ENCODE measurements at regions not wholly inside any gene's neighbourhood (a gene's known extent, or its start where the extent isn't known, plus 50 kb on each side); places are given as distances from the start of the nearest gene placed in this dataset.

DNA sequence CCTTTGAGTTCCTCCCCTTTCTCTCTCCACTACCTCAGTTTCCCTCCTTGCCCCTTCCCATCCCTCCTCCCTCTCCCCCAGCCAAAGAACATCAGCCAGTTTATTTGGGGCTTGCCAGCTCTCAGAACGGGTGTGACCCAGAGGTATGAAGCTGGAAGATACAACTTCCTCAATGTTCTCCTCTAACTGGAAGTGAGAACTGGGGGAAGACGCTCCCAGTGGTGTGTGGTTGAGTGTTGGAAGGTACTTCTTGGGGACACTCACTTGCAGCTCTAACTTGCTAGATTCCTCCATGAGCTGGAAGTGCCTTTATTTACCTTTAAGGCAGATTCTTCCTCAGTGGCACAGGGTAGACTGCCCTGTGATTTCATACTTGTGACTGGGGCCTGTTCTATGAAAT is 110.5 kb upstream of the HABP2 start:
- no peak overlapping the region for H3K4me3 ChIP-seq (replicated peaks in 1 of 2; ENCODE audit: low read depth in 1 of 2, low read length in 2 of 2)
- no TSS peak for BruUV-seq (replicated peaks)

DNA sequence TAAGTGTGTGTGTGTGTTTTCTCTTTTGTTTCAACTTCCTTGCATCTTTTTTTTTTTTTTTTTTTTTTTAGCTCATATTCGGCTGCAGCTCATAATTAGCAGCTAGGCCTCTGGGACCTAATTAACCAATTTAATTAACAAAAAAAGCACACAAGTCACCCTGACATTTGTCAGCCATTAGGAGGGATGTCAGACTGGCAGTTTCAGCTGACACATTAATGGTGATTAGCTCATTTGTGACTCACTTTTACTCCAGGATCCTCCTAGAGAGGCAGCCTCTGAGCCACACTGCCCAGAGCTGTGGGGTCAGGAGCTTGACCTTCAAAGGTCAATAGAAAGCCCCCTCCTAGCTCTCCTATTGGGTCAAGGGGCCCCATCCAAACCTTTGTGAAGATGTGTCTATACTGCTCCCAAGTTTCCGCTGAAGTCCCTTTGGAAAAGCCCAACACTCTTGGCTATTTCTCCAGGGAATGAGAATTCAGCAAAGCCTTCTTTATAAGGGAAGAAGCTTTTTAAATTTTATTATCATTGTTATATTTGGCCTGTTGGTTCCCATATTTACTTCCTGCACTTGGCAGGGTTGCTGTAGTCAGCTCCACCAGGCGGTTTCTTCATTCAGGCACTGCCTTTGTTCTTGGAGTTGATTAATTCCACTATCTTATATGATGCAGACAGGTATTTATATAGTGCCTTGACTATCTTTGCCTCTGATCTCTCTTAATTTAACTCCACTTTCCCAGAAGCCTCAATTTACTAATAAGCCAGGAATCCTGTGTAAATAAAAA is 109.5 kb upstream of the HABP2 start:
- ChIA-PET CTCF (interaction anchor here (0.7 to 0.8 kb wide), 2 partner anchors 9 to 58 kb away, joined by 3 read pairs; no protein-coding TSS in a partner anchor), POLR2A (no interaction called here), RAD21 (ENCODE audit: low non-redundant PET in 1 of 2, low total read pairs in 2 of 2, uncharacterized antibody in 2 of 2, unreplicated experiment in 2 of 2) (no interaction called here)
- Histone ChIP-seq H4K20me1 (ENCODE audit: insufficient read depth) (no peaks in the 10 kb centered on the region), H3K36me3 (ENCODE audit: control insufficient read depth in 1 of 2, insufficient read depth in 2 of 2, low read length in 2 of 2) (no peaks in the 10 kb centered on the region), H3K4me2 (ENCODE audit: low read length) (no peak overlapping the region), H3K9me2 (ENCODE audit: insufficient read depth) (no peaks in the 10 kb centered on the region), H3K4me1 (ENCODE audit: control insufficient read depth in 1 of 2, insufficient read depth in 2 of 2, low read length in 2 of 2) (no peaks in the 10 kb centered on the region), H3K4me3 (replicated peaks in 1 of 2; ENCODE audit: low read depth in 1 of 2, low read length in 2 of 2) (no peak overlapping the region), H3K27me3 (ENCODE audit: insufficient read depth, low read length) (peaks cover 23% of the 10 kb centered on the region), H2AFZ (ENCODE audit: low read depth, low read length, poor library complexity, severe bottlenecking) (no peak overlapping the region), H3K79me2 (ENCODE audit: insufficient read depth, low read length) (no peaks in the 10 kb centered on the region), H3K27ac (ENCODE audit: low read depth, low read length) (no peak overlapping the region), H3K9me3 (ENCODE audit: control insufficient read depth in 1 of 2, insufficient read depth in 1 of 2, low read depth in 1 of 2, low read length in 2 of 2) (no peaks in the 10 kb centered on the region), H3K9ac (ENCODE audit: low read length) (no peak overlapping the region)
- BruUV-seq (replicated peaks), result no TSS peak
- intact Hi-C loops (cut with micrococcal nuclease), result no loop called here
- no peak for DNase-seq (ENCODE audit: low read depth, low spot score)
- ATAC-seq, result no peak
- TF ChIP-seq SIN3A (IDR thresholded peaks at IDR 0.05; ENCODE audit: low read depth), result no peak
- no peak for TF ChIP-seq SP1 (IDR thresholded peaks at IDR 0.05; ENCODE audit: low read depth)
- TF ChIP-seq, protein P1, sequence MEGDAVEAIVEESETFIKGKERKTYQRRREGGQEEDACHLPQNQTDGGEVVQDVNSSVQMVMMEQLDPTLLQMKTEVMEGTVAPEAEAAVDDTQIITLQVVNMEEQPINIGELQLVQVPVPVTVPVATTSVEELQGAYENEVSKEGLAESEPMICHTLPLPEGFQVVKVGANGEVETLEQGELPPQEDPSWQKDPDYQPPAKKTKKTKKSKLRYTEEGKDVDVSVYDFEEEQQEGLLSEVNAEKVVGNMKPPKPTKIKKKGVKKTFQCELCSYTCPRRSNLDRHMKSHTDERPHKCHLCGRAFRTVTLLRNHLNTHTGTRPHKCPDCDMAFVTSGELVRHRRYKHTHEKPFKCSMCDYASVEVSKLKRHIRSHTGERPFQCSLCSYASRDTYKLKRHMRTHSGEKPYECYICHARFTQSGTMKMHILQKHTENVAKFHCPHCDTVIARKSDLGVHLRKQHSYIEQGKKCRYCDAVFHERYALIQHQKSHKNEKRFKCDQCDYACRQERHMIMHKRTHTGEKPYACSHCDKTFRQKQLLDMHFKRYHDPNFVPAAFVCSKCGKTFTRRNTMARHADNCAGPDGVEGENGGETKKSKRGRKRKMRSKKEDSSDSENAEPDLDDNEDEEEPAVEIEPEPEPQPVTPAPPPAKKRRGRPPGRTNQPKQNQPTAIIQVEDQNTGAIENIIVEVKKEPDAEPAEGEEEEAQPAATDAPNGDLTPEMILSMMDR (IDR thresholded peaks at IDR 0.05 in 2 of 3, conservative IDR thresholded peaks at IDR 0.05 in 1 of 3; ENCODE audit: borderline replicate concordance in 1 of 3, insufficient read depth in 1 of 3, low read depth in 2 of 3, low read length in 2 of 3), result no peak
- no peak for TF ChIP-seq RAD21 (IDR thresholded peaks at IDR 0.05; ENCODE audit: low read depth)
- no peak for TF ChIP-seq YY1 (IDR thresholded peaks at IDR 0.05; ENCODE audit: extremely low read depth, insufficient replicate concordance, low read depth, low read length)
- no peak for TF ChIP-seq CEBPB (IDR thresholded peaks at IDR 0.05; ENCODE audit: low read depth)
- TF ChIP-seq, protein P2, sequence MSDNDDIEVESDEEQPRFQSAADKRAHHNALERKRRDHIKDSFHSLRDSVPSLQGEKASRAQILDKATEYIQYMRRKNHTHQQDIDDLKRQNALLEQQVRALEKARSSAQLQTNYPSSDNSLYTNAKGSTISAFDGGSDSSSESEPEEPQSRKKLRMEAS (IDR thresholded peaks at IDR 0.05), result no peak
- no peak for TF ChIP-seq EZH2 (IDR thresholded peaks at IDR 0.05)
- TF ChIP-seq POLR2AphosphoS5 (IDR thresholded peaks at IDR 0.05; ENCODE audit: low read depth, low read length), result no peak
- TF ChIP-seq POLR2A (IDR thresholded peaks at IDR 0.05; ENCODE audit: borderline replicate concordance, extremely low read depth, insufficient read depth, insufficient read length), result no peak
- TF ChIP-seq FOSL1 (IDR thresholded peaks at IDR 0.05; ENCODE audit: low read depth), result no peak
- TF ChIP-seq JUND (IDR thresholded peaks at IDR 0.05), result no peak
- no peak for TF ChIP-seq ELF1 (IDR thresholded peaks at IDR 0.05; ENCODE audit: borderline replicate concordance, low read depth)

More for the DNA sequence above, 110.5 kb upstream of the HABP2 start:
- Histone ChIP-seq H4K20me1 (ENCODE audit: insufficient read depth) (no peaks in the 10 kb centered on the region), H3K79me2 (ENCODE audit: insufficient read depth, low read length) (no peaks in the 10 kb centered on the region), H3K27me3 (ENCODE audit: insufficient read depth, low read length) (peaks cover 19% of the 10 kb centered on the region; the same call in 1 of the 2 replicates), H3K9me2 (ENCODE audit: insufficient read depth) (no peaks in the 10 kb centered on the region), H3K27ac (ENCODE audit: low read depth, low read length) (no peak overlapping the region), H3K4me2 (ENCODE audit: low read length) (no peak overlapping the region), H3K36me3 (ENCODE audit: control insufficient read depth in 1 of 2, insufficient read depth in 2 of 2, low read length in 2 of 2) (no peaks in the 10 kb centered on the region), H2AFZ (ENCODE audit: low read depth, low read length, poor library complexity, severe bottlenecking) (no peak overlapping the region), H3K9me3 (ENCODE audit: control insufficient read depth in 1 of 2, insufficient read depth in 1 of 2, low read depth in 1 of 2, low read length in 2 of 2) (no peaks in the 10 kb centered on the region), H3K4me1 (ENCODE audit: control insufficient read depth in 1 of 2, insufficient read depth in 2 of 2, low read length in 2 of 2) (no peaks in the 10 kb centered on the region), H3K9ac (ENCODE audit: low read length) (no peak overlapping the region)
- RAD21 ChIA-PET (ENCODE audit: low non-redundant PET in 1 of 2, low total read pairs in 2 of 2, uncharacterized antibody in 2 of 2, unreplicated experiment in 2 of 2), result no interaction called here
- DNase-seq (ENCODE audit: low read depth, low spot score) (no peak), ATAC-seq (no peak)
- no peak for TF ChIP-seq EZH2 (IDR thresholded peaks at IDR 0.05)
- TF ChIP-seq EZH2phosphoT487 (IDR thresholded peaks at IDR 0.05; ENCODE audit: borderline replicate concordance), result no peak
- TF ChIP-seq, protein P1 (IDR thresholded peaks at IDR 0.05 in 2 of 3, conservative IDR thresholded peaks at IDR 0.05 in 1 of 3; ENCODE audit: borderline replicate concordance in 1 of 3, insufficient read depth in 1 of 3, low read depth in 2 of 3, low read length in 2 of 3), result no peak
- no peak for TF ChIP-seq EGR1 (IDR thresholded peaks at IDR 0.05; ENCODE audit: low read depth)
- no peak for TF ChIP-seq POLR2AphosphoS5 (IDR thresholded peaks at IDR 0.05; ENCODE audit: low read depth, low read length)
- intact Hi-C loops (cut with micrococcal nuclease), result no loop called here
- POLR2A ChIA-PET, result no interaction called here
- CTCF ChIA-PET, result interaction anchor here (0.8 to 1.5 kb wide), 2 partner anchors 57 to 121 kb away, joined by 3 read pairs; no protein-coding TSS in a partner anchor
